Brain pericyte (primary cell): ENCODE measurements at regions not wholly inside any gene's neighbourhood (a gene's known extent, or its start where the extent isn't known, plus 50 kb on each side); places are given as distances from the start of the nearest gene placed in this dataset.

Source experiments
- DNase-seq: peaks from one replicate; pipeline ENCODE4 v3.0.0-alpha.2; 2012; ENCODE audit warnings: low read depth, low spot score

DNA sequence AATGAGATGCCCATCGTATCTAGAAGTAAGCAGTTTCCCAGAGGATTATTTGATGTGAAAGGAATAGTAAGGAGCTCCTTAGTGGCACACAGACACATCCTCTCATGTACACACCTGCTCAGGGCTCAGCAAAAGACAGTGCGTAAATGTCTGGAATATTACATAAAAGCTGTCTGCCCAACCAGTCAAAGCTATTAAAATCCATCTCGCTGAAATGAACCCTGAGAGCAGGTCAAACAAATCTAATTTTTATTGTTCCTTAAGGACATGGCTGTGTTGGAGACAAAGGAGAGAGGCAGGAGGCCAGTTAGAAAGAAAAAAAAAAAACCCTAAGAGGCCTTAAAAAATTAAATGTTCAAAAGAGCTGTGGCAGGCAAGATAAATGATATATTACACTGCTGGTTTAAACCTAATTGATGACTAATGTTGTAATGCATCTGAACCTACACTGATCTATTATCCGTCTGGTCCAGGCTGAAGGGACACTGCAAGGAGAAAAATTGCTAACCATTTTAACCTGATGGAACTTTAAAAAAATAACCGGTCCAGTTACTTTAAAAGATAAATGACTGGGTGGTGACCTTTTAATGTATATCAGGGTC, 58.5 kb upstream of the FGGY start:
- no peak for DNase-seq

DNA sequence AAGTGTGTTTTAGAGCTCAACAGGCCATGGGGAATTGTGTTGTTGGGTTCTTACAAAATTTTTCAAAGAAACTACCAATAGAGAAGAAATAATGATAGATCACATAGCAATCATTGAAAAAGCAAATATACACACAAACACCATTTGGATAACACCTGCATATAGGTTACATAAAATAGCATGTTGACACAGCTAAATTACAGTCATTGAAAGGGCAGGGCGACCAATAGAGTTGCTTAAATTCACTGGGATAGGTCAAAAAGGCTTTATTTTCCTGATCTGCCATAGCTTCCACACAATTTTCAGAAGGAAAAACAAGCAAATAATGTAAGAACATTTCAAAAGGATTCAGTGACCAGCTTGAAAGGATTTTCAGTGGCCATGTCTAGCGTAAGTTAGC, 57.9 kb upstream of the FGGY start:
- DNase-seq, result no peak

GRCh38 chr1:59241909-59242308, 55.0 kb upstream of the FGGY start:
- no peak for DNase-seq

DNA sequence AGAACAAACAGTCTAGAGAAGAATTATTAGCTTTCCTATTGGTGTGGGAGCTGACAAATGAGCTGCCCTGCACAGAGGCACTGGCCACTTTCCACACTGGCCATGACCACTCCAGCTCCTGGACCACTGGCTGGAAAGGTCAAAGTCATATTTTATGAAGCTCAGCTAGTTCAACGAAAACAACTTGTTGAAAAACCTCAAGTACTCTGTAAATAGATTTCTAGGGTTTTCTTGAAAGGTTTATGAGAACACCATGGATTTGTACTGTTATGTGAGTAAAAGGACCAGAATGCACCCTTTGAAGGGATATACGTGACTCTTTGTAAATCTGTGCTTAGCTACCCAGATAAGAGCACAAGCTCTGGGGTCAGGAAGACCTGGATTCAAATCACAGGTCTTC, 54.5 kb upstream of the FGGY start:
- DNase-seq, result no peak

DNA sequence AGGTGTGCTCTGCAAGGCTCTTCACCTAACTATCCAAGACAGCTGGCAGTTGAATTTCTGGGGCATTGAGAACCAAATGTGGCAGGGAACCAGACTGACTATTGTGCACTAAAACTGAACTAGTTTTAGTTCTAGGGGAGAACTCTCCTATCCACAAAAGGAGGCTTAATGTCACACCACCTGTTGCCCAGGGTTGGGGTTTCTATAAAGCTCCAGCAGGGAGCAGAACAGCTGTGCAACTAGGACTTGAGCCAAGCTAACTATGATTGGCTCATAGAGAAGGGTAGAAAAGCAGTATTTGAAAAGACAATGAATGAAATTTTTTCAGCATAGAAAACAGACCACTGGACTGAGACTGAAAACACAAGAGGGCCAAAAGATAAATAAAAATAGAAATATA, 53.3 kb upstream of the FGGY start:
- no peak for DNase-seq

GRCh38 chr1:59243978-59244377, 52.9 kb upstream of the FGGY start:
- no peak for DNase-seq

DNA sequence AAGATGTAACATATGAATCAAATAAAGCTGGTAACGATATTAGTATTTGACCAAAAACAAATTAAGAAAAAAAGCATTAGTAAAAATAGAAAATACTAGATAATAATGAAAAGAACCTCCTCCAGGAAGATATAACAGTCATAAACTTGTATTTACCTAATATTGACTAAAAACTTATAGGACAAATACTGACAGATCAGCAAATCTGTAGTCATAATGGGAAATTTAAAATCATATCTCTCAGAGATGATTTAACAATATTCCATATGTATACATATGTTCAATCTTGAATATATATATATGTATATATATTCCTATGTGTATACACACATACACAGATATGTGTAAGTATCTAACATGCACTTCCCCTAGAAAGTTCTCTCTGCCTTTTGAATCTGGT, 52.0 kb upstream of the FGGY start:
- no peak for DNase-seq
